Neural cell (in vitro differentiated cells): ENCODE measurements at regions not wholly inside any gene's neighbourhood (a gene's known extent, or its start where the extent isn't known, plus 50 kb on each side); places are given as distances from the start of the nearest gene placed in this dataset.

Experiments
- H2AFZ ChIP-seq: fragments of 200-600, 300-800 bp; sonication (generic), shearing (Covaris generic); 2 replicates; pipeline ENCODE4 v1.6.0; 2014; ENCODE audit warnings: low read depth, mild to moderate bottlenecking, antibody characterized with exemption, low read length, moderate library complexity
- H3F3A ChIP-seq: fragments of 200-600 bp; shearing (Covaris generic); 2 replicates; pipeline ENCODE4 v1.6.1; 2016; ENCODE audit warnings: mild to moderate bottlenecking, moderate library complexity, mixed read lengths, antibody characterized with exemption, low read length; ENCODE audit not compliant: insufficient read depth, poor library complexity, severe bottlenecking
- H3K27ac ChIP-seq: fragments of 200-600, 300-800 bp; sonication (generic), shearing (Covaris generic); 2 replicates; pipeline ENCODE4 v1.5.1; 2014; ENCODE audit warnings: mild to moderate bottlenecking, low read length, moderate library complexity
- H3K27me3 ChIP-seq: fragments of 300-800, 200-600 bp; sonication (generic), shearing (Covaris generic); 2 replicates; pipeline ENCODE4 v1.6.0; 2014; ENCODE audit warnings: mild to moderate bottlenecking, low read depth, low read length, moderate library complexity; ENCODE audit not compliant: insufficient read depth
- H3K36me3 ChIP-seq: fragments of 300-800, 200-600 bp; sonication (generic), shearing (Covaris generic); 2 replicates; pipeline ENCODE4 v1.5.1; 2014; ENCODE audit warnings: mild to moderate bottlenecking, antibody characterized with exemption, low read length, moderate library complexity; ENCODE audit not compliant: insufficient read depth
- H3K4me2 ChIP-seq: fragments of 300-800, 200-600 bp; sonication (generic), shearing (Covaris generic); 2 replicates; pipeline ENCODE4 v1.6.0; 2014; ENCODE audit warnings: mild to moderate bottlenecking, low read length
- H3K4me3 ChIP-seq: fragments of 300-800, 200-600 bp; sonication (generic), shearing (Covaris generic); 2 replicates; pipeline ENCODE4 v1.5.1; 2014; ENCODE audit warnings: mild to moderate bottlenecking, low read length, moderate library complexity
- H3K79me2 ChIP-seq: fragments of 200-600 bp; shearing (Covaris generic); replicated peaks from 2 replicates; pipeline ENCODE4 v1.6.0; 2014; ENCODE audit warnings: mild to moderate bottlenecking, low read length, moderate library complexity; ENCODE audit not compliant: insufficient read depth
- H3K9ac ChIP-seq: fragments of 300-800, 200-600 bp; sonication (generic), shearing (Covaris generic); 2 replicates; pipeline ENCODE4 v1.6.1; 2016; ENCODE audit warnings: mild to moderate bottlenecking, low read length, mixed read lengths
- H3K9me2 ChIP-seq: fragments of 200-600 bp; shearing (Covaris generic); 2 replicates; pipeline ENCODE4 v1.6.1; 2016; ENCODE audit warnings: mild to moderate bottlenecking, low read length, mixed read lengths; ENCODE audit not compliant: insufficient read depth
- H3K9me3 ChIP-seq: fragments of 200-600, 300-800 bp; sonication (generic), shearing (Covaris generic); 2 replicates; pipeline ENCODE4 v1.6.1; 2016; ENCODE audit warnings: mild to moderate bottlenecking, mixed run types, low read length, moderate library complexity, mixed read lengths
- H4K20me1 ChIP-seq: fragments of 200-600 bp; shearing (Covaris generic); 2 replicates; pipeline ENCODE4 v1.6.1; 2016; ENCODE audit warnings: mild to moderate bottlenecking, mixed run types; ENCODE audit not compliant: insufficient read depth
- EP300 ChIP-seq: fragments of 450-650 bp; conservative IDR thresholded peaks from 2 replicates; pipeline ENCODE4 v1.6.1; 2014; ENCODE audit warnings: antibody characterized with exemption, mild to moderate bottlenecking, moderate library complexity; ENCODE audit not compliant: poor library complexity, severe bottlenecking
- EZH2 ChIP-seq: fragments of 200-600, 300-800 bp; shearing (Covaris generic), sonication (generic); IDR thresholded peaks from 2 replicates; pipeline ENCODE4 v1.6.1; 2014; ENCODE audit warnings: antibody characterized with exemption, low read length, borderline replicate concordance, mild to moderate bottlenecking; ENCODE audit not compliant: insufficient read depth, poor library complexity, severe bottlenecking
- MXI1 ChIP-seq: fragments of 450-650 bp; conservative IDR thresholded peaks from 2 replicates; pipeline ENCODE4 v1.6.1; 2014; ENCODE audit warnings: antibody characterized with exemption, mild to moderate bottlenecking; ENCODE audit not compliant: poor library complexity, severe bottlenecking
- POLR2AphosphoS5 ChIP-seq: IDR thresholded peaks from 2 replicates; pipeline ENCODE4 v1.6.1; 2012
- RAD21 ChIP-seq: fragments of 450-650 bp; conservative IDR thresholded peaks from 2 replicates; pipeline ENCODE4 v1.6.1; 2014; ENCODE audit warnings: antibody characterized with exemption, mild to moderate bottlenecking, moderate library complexity
- SMC3 ChIP-seq: fragments of 450-650 bp; conservative IDR thresholded peaks from 2 replicates; pipeline ENCODE4 v1.6.1; 2014; ENCODE audit warnings: antibody characterized with exemption, mild to moderate bottlenecking, moderate library complexity; ENCODE audit not compliant: poor library complexity
- TAF1 ChIP-seq: IDR thresholded peaks from 2 replicates; pipeline ENCODE4 v1.6.1; 2012; ENCODE audit warnings: low read depth
- TF ChIP-seq, protein P1 (sequence below): IDR thresholded peaks from 2 replicates; pipeline ENCODE4 v1.6.1; 2012; ENCODE audit warnings: borderline replicate concordance
- TF ChIP-seq, protein P2 (sequence below): fragments of 450-650 bp; IDR thresholded peaks from 2 replicates; pipeline ENCODE4 v1.5.1; 2014; ENCODE audit warnings: antibody characterized with exemption, mild to moderate bottlenecking, moderate library complexity; ENCODE audit not compliant: poor library complexity, severe bottlenecking

DNA sequence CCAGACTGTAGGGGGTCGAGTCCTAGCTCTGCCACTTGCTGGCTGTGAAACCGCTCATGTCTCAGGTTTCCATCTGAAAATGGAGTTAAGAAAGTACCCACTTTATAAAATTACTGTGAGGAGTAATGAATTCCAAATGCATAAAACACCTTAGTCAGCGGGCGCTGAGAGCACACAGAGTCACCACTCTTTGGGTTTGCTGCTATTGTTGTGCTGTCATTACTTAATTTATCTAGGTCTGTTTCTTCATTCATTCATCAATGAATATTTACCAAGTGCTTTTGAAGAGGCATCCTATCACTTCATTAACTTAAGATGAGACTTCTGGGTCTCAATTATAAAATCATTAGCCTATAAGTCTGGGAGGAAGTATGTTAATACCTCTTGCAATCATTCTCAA, 317.3 kb downstream of the FBXW7 start:
- H3K4me3 ChIP-seq: no peak overlapping the region
- H2AFZ ChIP-seq: no peak overlapping the region
- TF ChIP-seq TAF1 (no peak), EZH2 (no peak), RAD21 (no peak), SMC3 (no peak), MXI1 (no peak), POLR2AphosphoS5 (no peak), EP300 (no peak)
- TF ChIP-seq, protein P1, sequence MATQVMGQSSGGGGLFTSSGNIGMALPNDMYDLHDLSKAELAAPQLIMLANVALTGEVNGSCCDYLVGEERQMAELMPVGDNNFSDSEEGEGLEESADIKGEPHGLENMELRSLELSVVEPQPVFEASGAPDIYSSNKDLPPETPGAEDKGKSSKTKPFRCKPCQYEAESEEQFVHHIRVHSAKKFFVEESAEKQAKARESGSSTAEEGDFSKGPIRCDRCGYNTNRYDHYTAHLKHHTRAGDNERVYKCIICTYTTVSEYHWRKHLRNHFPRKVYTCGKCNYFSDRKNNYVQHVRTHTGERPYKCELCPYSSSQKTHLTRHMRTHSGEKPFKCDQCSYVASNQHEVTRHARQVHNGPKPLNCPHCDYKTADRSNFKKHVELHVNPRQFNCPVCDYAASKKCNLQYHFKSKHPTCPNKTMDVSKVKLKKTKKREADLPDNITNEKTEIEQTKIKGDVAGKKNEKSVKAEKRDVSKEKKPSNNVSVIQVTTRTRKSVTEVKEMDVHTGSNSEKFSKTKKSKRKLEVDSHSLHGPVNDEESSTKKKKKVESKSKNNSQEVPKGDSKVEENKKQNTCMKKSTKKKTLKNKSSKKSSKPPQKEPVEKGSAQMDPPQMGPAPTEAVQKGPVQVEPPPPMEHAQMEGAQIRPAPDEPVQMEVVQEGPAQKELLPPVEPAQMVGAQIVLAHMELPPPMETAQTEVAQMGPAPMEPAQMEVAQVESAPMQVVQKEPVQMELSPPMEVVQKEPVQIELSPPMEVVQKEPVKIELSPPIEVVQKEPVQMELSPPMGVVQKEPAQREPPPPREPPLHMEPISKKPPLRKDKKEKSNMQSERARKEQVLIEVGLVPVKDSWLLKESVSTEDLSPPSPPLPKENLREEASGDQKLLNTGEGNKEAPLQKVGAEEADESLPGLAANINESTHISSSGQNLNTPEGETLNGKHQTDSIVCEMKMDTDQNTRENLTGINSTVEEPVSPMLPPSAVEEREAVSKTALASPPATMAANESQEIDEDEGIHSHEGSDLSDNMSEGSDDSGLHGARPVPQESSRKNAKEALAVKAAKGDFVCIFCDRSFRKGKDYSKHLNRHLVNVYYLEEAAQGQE: no peak
- TF ChIP-seq, protein P2, sequence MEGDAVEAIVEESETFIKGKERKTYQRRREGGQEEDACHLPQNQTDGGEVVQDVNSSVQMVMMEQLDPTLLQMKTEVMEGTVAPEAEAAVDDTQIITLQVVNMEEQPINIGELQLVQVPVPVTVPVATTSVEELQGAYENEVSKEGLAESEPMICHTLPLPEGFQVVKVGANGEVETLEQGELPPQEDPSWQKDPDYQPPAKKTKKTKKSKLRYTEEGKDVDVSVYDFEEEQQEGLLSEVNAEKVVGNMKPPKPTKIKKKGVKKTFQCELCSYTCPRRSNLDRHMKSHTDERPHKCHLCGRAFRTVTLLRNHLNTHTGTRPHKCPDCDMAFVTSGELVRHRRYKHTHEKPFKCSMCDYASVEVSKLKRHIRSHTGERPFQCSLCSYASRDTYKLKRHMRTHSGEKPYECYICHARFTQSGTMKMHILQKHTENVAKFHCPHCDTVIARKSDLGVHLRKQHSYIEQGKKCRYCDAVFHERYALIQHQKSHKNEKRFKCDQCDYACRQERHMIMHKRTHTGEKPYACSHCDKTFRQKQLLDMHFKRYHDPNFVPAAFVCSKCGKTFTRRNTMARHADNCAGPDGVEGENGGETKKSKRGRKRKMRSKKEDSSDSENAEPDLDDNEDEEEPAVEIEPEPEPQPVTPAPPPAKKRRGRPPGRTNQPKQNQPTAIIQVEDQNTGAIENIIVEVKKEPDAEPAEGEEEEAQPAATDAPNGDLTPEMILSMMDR: no peak
- no peaks in the 10 kb centered on the region for H3K27me3 ChIP-seq
- H3K36me3 ChIP-seq: no peaks in the 10 kb centered on the region
- no peak overlapping the region for H3K27ac ChIP-seq
- H3K9me3 ChIP-seq: no peaks in the 10 kb centered on the region
- H3K9ac ChIP-seq: no peak overlapping the region
- H4K20me1 ChIP-seq: no peaks in the 10 kb centered on the region
- no peaks in the 10 kb centered on the region for H3K79me2 ChIP-seq
- no peak overlapping the region for H3K4me2 ChIP-seq
- H3F3A ChIP-seq: no peaks in the 10 kb centered on the region
- H3K9me2 ChIP-seq: no peaks in the 10 kb centered on the region

DNA sequence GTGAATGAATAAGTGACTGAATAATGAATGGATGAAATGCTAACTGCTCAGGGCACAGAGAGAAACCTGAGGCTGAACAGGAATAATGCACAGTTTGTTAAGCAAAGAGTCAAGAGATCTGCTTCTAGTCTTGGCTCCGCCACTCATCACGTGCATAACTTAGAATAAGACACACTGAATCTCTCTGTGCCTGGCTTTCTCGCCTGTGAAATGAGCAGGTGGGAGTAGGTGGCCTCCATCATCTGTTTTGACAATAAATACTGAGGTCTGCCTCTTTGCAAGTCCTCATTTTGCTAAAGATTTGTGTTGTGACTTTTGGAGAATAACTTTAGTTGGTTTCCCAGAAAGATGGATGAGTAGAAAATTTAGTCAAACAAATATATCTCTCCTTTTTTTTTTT, 318.0 kb downstream of the FBXW7 start:
- no peak overlapping the region for H3K4me2 ChIP-seq

More for the DNA sequence above, 318.0 kb downstream of the FBXW7 start:
- H3K9ac ChIP-seq: no peak overlapping the region
- H3K4me3 ChIP-seq: no peak overlapping the region
- no peaks in the 10 kb centered on the region for H3K79me2 ChIP-seq
- H2AFZ ChIP-seq: no peak overlapping the region
- no peaks in the 10 kb centered on the region for H3K9me2 ChIP-seq
- H3K36me3 ChIP-seq: no peaks in the 10 kb centered on the region
- H3K27me3 ChIP-seq: no peaks in the 10 kb centered on the region
- H3F3A ChIP-seq: no peaks in the 10 kb centered on the region
- H3K9me3 ChIP-seq: no peaks in the 10 kb centered on the region
- TF ChIP-seq EP300: no peak
- no peak for TF ChIP-seq POLR2AphosphoS5
- TF ChIP-seq, protein P1: no peak
- no peak for TF ChIP-seq TAF1
- TF ChIP-seq SMC3: no peak
- TF ChIP-seq MXI1: no peak
- TF ChIP-seq EZH2: no peak
- no peak for TF ChIP-seq RAD21
- TF ChIP-seq, protein P2: no peak
- no peaks in the 10 kb centered on the region for H4K20me1 ChIP-seq
- no peak overlapping the region for H3K27ac ChIP-seq
